ENCODE measurements at regions not wholly inside any gene's neighbourhood (a gene's known extent, or its start where the extent isn't known, plus 50 kb on each side); places are given as distances from the start of the nearest gene placed in this dataset.

GRCh38 chr3:134085034-134085775, 55.5 kb upstream of the SLCO2A1 start:
- H3K4me3 ChIP-seq (ENCODE audit: low read depth, low read length): no peak overlapping the region
- no peak for TF ChIP-seq CTCF (IDR thresholded peaks at IDR 0.05; ENCODE audit: insufficient read depth, low read depth, low read length)
- no peak for DNase-seq (ENCODE audit: low read depth)

- no peak for DNase-seq (ENCODE audit: low read depth)
- H3K4me3 ChIP-seq (ENCODE audit: low read depth, low read length): no peak overlapping the region
- TF ChIP-seq CTCF (IDR thresholded peaks at IDR 0.05; ENCODE audit: insufficient read depth, low read depth, low read length): no peak
Observed at GRCh38 chr3:134084242-134084950, 54.7 kb upstream of the SLCO2A1 start.

- H3K4me3 ChIP-seq (ENCODE audit: low read depth, low read length): no peak overlapping the region
- TF ChIP-seq CTCF (IDR thresholded peaks at IDR 0.05; ENCODE audit: insufficient read depth, low read depth, low read length): no peak
- DNase-seq (ENCODE audit: low read depth): no peak
Observed at GRCh38 chr3:134083626-134084241, 54.0 kb upstream of the SLCO2A1 start.

GRCh38 chr3:134083008-134083407, 53.3 kb upstream of the SLCO2A1 start:
- no peak for TF ChIP-seq CTCF (IDR thresholded peaks at IDR 0.05; ENCODE audit: insufficient read depth, low read depth, low read length)
- H3K4me3 ChIP-seq (ENCODE audit: low read depth, low read length): no peak overlapping the region
- DNase-seq (ENCODE audit: low read depth): no peak

GRCh38 chr3:134082582-134082981, 52.9 kb upstream of the SLCO2A1 start:
- no peak for TF ChIP-seq CTCF (IDR thresholded peaks at IDR 0.05; ENCODE audit: insufficient read depth, low read depth, low read length)
- DNase-seq (ENCODE audit: low read depth): no peak
- H3K4me3 ChIP-seq (ENCODE audit: low read depth, low read length): no peak overlapping the region

GRCh38 chr3:134081211-134081610, 51.5 kb upstream of the SLCO2A1 start:
- H3K4me3 ChIP-seq (ENCODE audit: low read depth, low read length): no peak overlapping the region
- no peak for DNase-seq (ENCODE audit: low read depth)
- TF ChIP-seq CTCF (IDR thresholded peaks at IDR 0.05; ENCODE audit: insufficient read depth, low read depth, low read length): no peak
